Breast epithelium (tissue), 4 donors: ENCODE measurements at regions not wholly inside any gene's neighbourhood (a gene's known extent, or its start where the extent isn't known, plus 50 kb on each side); places are given as distances from the start of the nearest gene placed in this dataset.

Source experiments
- DNase-seq, 2 donors: peaks; one replicate each; pipeline ENCODE4 v3.0.0-alpha.2; 2019; ENCODE audit warnings: low spot score in 2 of 2
- H3K27ac ChIP-seq, 2 donors: fragments of 200-600 bp; sonication (generic) in 1 of 2; one replicate each; pipeline ENCODE4 v1.5.1; 2016 to 2019; ENCODE audit warnings: mild to moderate bottlenecking in 1 of 2
- H3K27me3 ChIP-seq, 2 donors: fragments of 200-600 bp; sonication (generic) in 1 of 2; one replicate each; pipeline versions ENCODE4 v1.5.1 to v1.6.0; 2017 to 2019; ENCODE audit warnings: control low read depth in 1 of 2, mild to moderate bottlenecking in 1 of 2
- H3K36me3 ChIP-seq: fragments of 200-600 bp; one replicate; pipeline ENCODE4 v1.5.1; 2019
- H3K4me1 ChIP-seq, 2 donors: fragments of 200-600 bp; sonication (generic); one replicate each; pipeline ENCODE4 v1.5.1; 2016 to 2019; ENCODE audit warnings: control low read depth in 1 of 2
- H3K4me3 ChIP-seq, 3 donors: fragments of 200-600 bp; sonication (generic); 1 replicate in 2 of 3; 2 replicates in 1 of 3; pipeline ENCODE4 v1.5.1; 2016 to 2019; ENCODE audit warnings: mild to moderate bottlenecking in 3 of 3, moderate library complexity in 2 of 3
- H3K9me3 ChIP-seq, 2 donors: fragments of 200-600 bp; sonication (generic) in 1 of 2; one replicate each; pipeline ENCODE4 v1.5.1; 2016 to 2019; ENCODE audit warnings: control low read depth in 1 of 2
- CTCF ChIP-seq, 3 donors: fragments of 450-650 bp; IDR thresholded peaks; one replicate each; pipeline ENCODE4 v1.5.1; 2016 to 2017; ENCODE audit warnings: antibody characterized with exemption in 3 of 3, mild to moderate bottlenecking in 3 of 3, moderate library complexity in 3 of 3
- POLR2A ChIP-seq: fragments of 450-650 bp; IDR thresholded peaks from one replicate; pipeline ENCODE4 v1.6.1; 2016; ENCODE audit warnings: antibody characterized with exemption, mild to moderate bottlenecking, moderate library complexity
- POLR2AphosphoS5 ChIP-seq, 3 donors: sonication (generic); formaldehyde crosslinking; IDR thresholded peaks; one replicate each; pipeline ENCODE4 v1.6.1; 2017; ENCODE audit warnings: antibody characterized with exemption in 3 of 3
- intact Hi-C: fragments of 100-400 bp; cut with DNase I; formaldehyde crosslinking; loops from one replicate; pipeline ENCODE4 v1.15.1; 2023; ENCODE audit warnings: low total_unique reads

GRCh38 chr2:67948506-67948905, 114.3 kb downstream of the C1D start:
- Histone ChIP-seq H3K9me3 (no peaks in the 10 kb centered on the region), H3K4me1 (no peaks in the 10 kb centered on the region), H3K27me3 (no peaks in the 10 kb centered on the region), H3K4me3 (no peak overlapping the region), H3K27ac (no peak overlapping the region), H3K36me3 (no peaks in the 10 kb centered on the region)
- no peak for DNase-seq
- intact Hi-C loops: no loop called here
- TF ChIP-seq CTCF (IDR thresholded peaks at IDR 0.05) (no peak), POLR2A (no peak), POLR2AphosphoS5 (IDR thresholded peaks at IDR 0.05) (no peak)

- H3K4me3 ChIP-seq: no peak overlapping the region
- intact Hi-C loops: no loop called here
- no peaks in the 10 kb centered on the region for H3K9me3 ChIP-seq
- no peak for DNase-seq
- H3K27me3 ChIP-seq: no peaks in the 10 kb centered on the region
- TF ChIP-seq POLR2A (no peak), CTCF (IDR thresholded peaks at IDR 0.05) (no peak), POLR2AphosphoS5 (IDR thresholded peaks at IDR 0.05) (no peak)
- H3K4me1 ChIP-seq: no peaks in the 10 kb centered on the region
- H3K27ac ChIP-seq: no peak overlapping the region
- H3K36me3 ChIP-seq: no peaks in the 10 kb centered on the region
These were observed 112.8 kb downstream of the C1D start for GRCh38 chr2:67950018-67950417.

- Histone ChIP-seq H3K9me3 (no peaks in the 10 kb centered on the region), H3K4me1 (no peaks in the 10 kb centered on the region), H3K4me3 (no peak overlapping the region), H3K27me3 (no peaks in the 10 kb centered on the region), H3K27ac (no peak overlapping the region), H3K36me3 (no peaks in the 10 kb centered on the region)
- TF ChIP-seq POLR2AphosphoS5 (IDR thresholded peaks at IDR 0.05): no peak
- no peak for TF ChIP-seq CTCF (IDR thresholded peaks at IDR 0.05)
- TF ChIP-seq POLR2A: no peak
- no peak for DNase-seq
- intact Hi-C loops: no loop called here
These were observed 111.9 kb downstream of the C1D start for GRCh38 chr2:67950919-67951318.

- no peak overlapping the region for H3K27ac ChIP-seq
These were observed 110.7 kb downstream of the C1D start for GRCh38 chr2:67952066-67952465.

GRCh38 chr2:67954093-67954748, 108.6 kb downstream of the C1D start:
- no peak for DNase-seq
- Histone ChIP-seq H3K4me3 (no peak overlapping the region), H3K9me3 (peaks cover 0 to 14% of the 10 kb centered on the region in 2 donors), H3K36me3 (no peaks in the 10 kb centered on the region), H3K4me1 (no peaks in the 10 kb centered on the region), H3K27me3 (no peaks in the 10 kb centered on the region), H3K27ac (no peak overlapping the region)
- no peak for TF ChIP-seq POLR2AphosphoS5 (IDR thresholded peaks at IDR 0.05)
- intact Hi-C loops: no loop called here

More at GRCh38 chr2:67952066-67952465, 110.7 kb downstream of the C1D start:
- no peaks in the 10 kb centered on the region for H3K27me3 ChIP-seq
- no peaks in the 10 kb centered on the region for H3K4me1 ChIP-seq
- intact Hi-C loops: no loop called here
- H3K9me3 ChIP-seq: no peaks in the 10 kb centered on the region
- H3K36me3 ChIP-seq: no peaks in the 10 kb centered on the region
- DNase-seq: no peak
- no peak overlapping the region for H3K4me3 ChIP-seq
- TF ChIP-seq CTCF (IDR thresholded peaks at IDR 0.05): no peak
- TF ChIP-seq POLR2A: no peak
- TF ChIP-seq POLR2AphosphoS5 (IDR thresholded peaks at IDR 0.05): no peak
